Upper lobe of left lung (tissue), 4 donors: ENCODE measurements at regions not wholly inside any gene's neighbourhood (a gene's known extent, or its start where the extent isn't known, plus 50 kb on each side); places are given as distances from the start of the nearest gene placed in this dataset.

Source experiments
- EP300 ChIP-seq, 4 donors: sonication (generic); formaldehyde crosslinking; IDR thresholded peaks; one replicate each; pipeline ENCODE4 v1.5.1; 2017; ENCODE audit warnings: antibody characterized with exemption in 4 of 4, control low read depth in 2 of 4
- TF ChIP-seq, protein P1 (sequence below), 6 experiments: fragments of 450-650 bp in 4 of 6; fragments of 200-600 bp in 2 of 6; sonication (generic) in 2 of 6; IDR thresholded peaks; one replicate each; pipeline ENCODE4 v1.5.1; 2016 to 2019; ENCODE audit warnings: antibody characterized with exemption in 6 of 6

DNA sequence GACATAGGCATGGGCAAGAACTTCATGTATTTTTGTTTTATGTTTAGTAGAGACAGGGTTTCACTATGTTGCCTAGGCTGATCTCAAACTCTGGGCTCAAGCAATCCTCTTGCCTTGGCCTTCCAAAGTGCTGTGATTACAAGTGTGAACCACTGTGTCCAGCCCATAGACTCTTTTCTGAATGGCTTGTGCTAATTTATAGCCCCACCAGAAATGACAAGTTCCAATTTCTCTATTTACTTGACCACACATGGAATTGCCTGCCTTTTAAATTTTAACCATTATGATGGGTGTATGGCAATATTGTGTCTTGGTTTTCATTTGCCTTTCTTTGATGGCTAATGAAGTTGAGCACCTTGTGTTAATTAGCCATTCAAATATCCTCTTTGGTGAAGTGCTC, 85.8 kb upstream of the NECTIN1 start:
- TF ChIP-seq, protein P1, sequence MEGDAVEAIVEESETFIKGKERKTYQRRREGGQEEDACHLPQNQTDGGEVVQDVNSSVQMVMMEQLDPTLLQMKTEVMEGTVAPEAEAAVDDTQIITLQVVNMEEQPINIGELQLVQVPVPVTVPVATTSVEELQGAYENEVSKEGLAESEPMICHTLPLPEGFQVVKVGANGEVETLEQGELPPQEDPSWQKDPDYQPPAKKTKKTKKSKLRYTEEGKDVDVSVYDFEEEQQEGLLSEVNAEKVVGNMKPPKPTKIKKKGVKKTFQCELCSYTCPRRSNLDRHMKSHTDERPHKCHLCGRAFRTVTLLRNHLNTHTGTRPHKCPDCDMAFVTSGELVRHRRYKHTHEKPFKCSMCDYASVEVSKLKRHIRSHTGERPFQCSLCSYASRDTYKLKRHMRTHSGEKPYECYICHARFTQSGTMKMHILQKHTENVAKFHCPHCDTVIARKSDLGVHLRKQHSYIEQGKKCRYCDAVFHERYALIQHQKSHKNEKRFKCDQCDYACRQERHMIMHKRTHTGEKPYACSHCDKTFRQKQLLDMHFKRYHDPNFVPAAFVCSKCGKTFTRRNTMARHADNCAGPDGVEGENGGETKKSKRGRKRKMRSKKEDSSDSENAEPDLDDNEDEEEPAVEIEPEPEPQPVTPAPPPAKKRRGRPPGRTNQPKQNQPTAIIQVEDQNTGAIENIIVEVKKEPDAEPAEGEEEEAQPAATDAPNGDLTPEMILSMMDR (IDR thresholded peaks at IDR 0.05), result no peak
- TF ChIP-seq EP300 (IDR thresholded peaks at IDR 0.05), result no peak
